Sigmoid colon (tissue), 4 donors: ENCODE measurements at regions not wholly inside any gene's neighbourhood (a gene's known extent, or its start where the extent isn't known, plus 50 kb on each side); places are given as distances from the start of the nearest gene placed in this dataset.

Source experiments
- CTCF ChIP-seq, 4 experiments: fragments of 450-650 bp in 3 of 4; fragments of 200-600 bp in 1 of 4; IDR thresholded peaks; one replicate each; pipeline ENCODE4 v1.5.1; 2016 to 2019; ENCODE audit warnings: antibody characterized with exemption in 4 of 4, mild to moderate bottlenecking in 3 of 4, moderate library complexity in 2 of 4
- EP300 ChIP-seq, 4 donors: sonication (generic); formaldehyde crosslinking; IDR thresholded peaks; one replicate each; pipeline ENCODE4 v1.6.1; 2017; ENCODE audit warnings: antibody characterized with exemption in 4 of 4
- POLR2A ChIP-seq, 2 donors: fragments of 450-650 bp; IDR thresholded peaks; one replicate each; pipeline ENCODE4 v1.6.1; 2016; ENCODE audit warnings: antibody characterized with exemption in 2 of 2, mild to moderate bottlenecking in 2 of 2, moderate library complexity in 2 of 2
- POLR2AphosphoS5 ChIP-seq, 4 donors: sonication (generic); formaldehyde crosslinking; IDR thresholded peaks; one replicate each; pipeline ENCODE4 v1.6.1; 2017; ENCODE audit warnings: antibody characterized with exemption in 4 of 4

GRCh38 chr13:33999811-34000605 lies 182.1 kb downstream of the RFC3 start:
- TF ChIP-seq POLR2AphosphoS5 (IDR thresholded peaks at IDR 0.05) (peak in 2 of 4 donors; percentile 44 to 60), CTCF (IDR thresholded peaks at IDR 0.05) (no peak), EP300 (IDR thresholded peaks at IDR 0.05) (no peak), POLR2A (IDR thresholded peaks at IDR 0.05) (no peak)
